Breast epithelium (tissue), 4 donors: ENCODE measurements at regions not wholly inside any gene's neighbourhood (a gene's known extent, or its start where the extent isn't known, plus 50 kb on each side); places are given as distances from the start of the nearest gene placed in this dataset.

Experiments
- DNase-seq, 2 donors: peaks; one replicate each; pipeline ENCODE4 v3.0.0-alpha.2; 2019; ENCODE audit warnings: low spot score in 2 of 2
- H3K27ac ChIP-seq, 2 donors: fragments of 200-600 bp; sonication (generic) in 1 of 2; one replicate each; pipeline ENCODE4 v1.5.1; 2016 to 2019; ENCODE audit warnings: mild to moderate bottlenecking in 1 of 2
- H3K27me3 ChIP-seq, 2 donors: fragments of 200-600 bp; sonication (generic) in 1 of 2; one replicate each; pipeline versions ENCODE4 v1.5.1 to v1.6.0; 2017 to 2019; ENCODE audit warnings: control low read depth in 1 of 2, mild to moderate bottlenecking in 1 of 2
- H3K36me3 ChIP-seq: fragments of 200-600 bp; one replicate; pipeline ENCODE4 v1.5.1; 2019
- H3K4me1 ChIP-seq, 2 donors: fragments of 200-600 bp; sonication (generic); one replicate each; pipeline ENCODE4 v1.5.1; 2016 to 2019; ENCODE audit warnings: control low read depth in 1 of 2
- H3K4me3 ChIP-seq, 3 donors: fragments of 200-600 bp; sonication (generic); 1 replicate in 2 of 3; 2 replicates in 1 of 3; pipeline ENCODE4 v1.5.1; 2016 to 2019; ENCODE audit warnings: mild to moderate bottlenecking in 3 of 3, moderate library complexity in 2 of 3
- H3K9me3 ChIP-seq, 2 donors: fragments of 200-600 bp; sonication (generic) in 1 of 2; one replicate each; pipeline ENCODE4 v1.5.1; 2016 to 2019; ENCODE audit warnings: control low read depth in 1 of 2
- CTCF ChIP-seq, 3 donors: fragments of 450-650 bp; IDR thresholded peaks; one replicate each; pipeline ENCODE4 v1.5.1; 2016 to 2017; ENCODE audit warnings: antibody characterized with exemption in 3 of 3, mild to moderate bottlenecking in 3 of 3, moderate library complexity in 3 of 3
- POLR2A ChIP-seq: fragments of 450-650 bp; IDR thresholded peaks from one replicate; pipeline ENCODE4 v1.6.1; 2016; ENCODE audit warnings: antibody characterized with exemption, mild to moderate bottlenecking, moderate library complexity
- POLR2AphosphoS5 ChIP-seq, 3 donors: sonication (generic); formaldehyde crosslinking; IDR thresholded peaks; one replicate each; pipeline ENCODE4 v1.6.1; 2017; ENCODE audit warnings: antibody characterized with exemption in 3 of 3
- intact Hi-C: fragments of 100-400 bp; cut with DNase I; formaldehyde crosslinking; loops from one replicate; pipeline ENCODE4 v1.15.1; 2023; ENCODE audit warnings: low total_unique reads

GRCh38 chr4:16315456-16315855, 89.2 kb upstream of the TAPT1 start:
- no peaks in the 10 kb centered on the region for H3K4me1 ChIP-seq
- no peaks in the 10 kb centered on the region for H3K27me3 ChIP-seq
- no peak overlapping the region for H3K27ac ChIP-seq
- no peaks in the 10 kb centered on the region for H3K36me3 ChIP-seq
- no peak for DNase-seq
- no peak overlapping the region for H3K4me3 ChIP-seq
- H3K9me3 ChIP-seq, result no peaks in the 10 kb centered on the region
- TF ChIP-seq CTCF (IDR thresholded peaks at IDR 0.05) (no peak), POLR2AphosphoS5 (IDR thresholded peaks at IDR 0.05) (no peak), POLR2A (no peak)
- intact Hi-C loops, result no loop called here

- Histone ChIP-seq H3K4me3 (no peak overlapping the region), H3K4me1 (no peaks in the 10 kb centered on the region), H3K9me3 (no peaks in the 10 kb centered on the region), H3K27ac (no peak overlapping the region), H3K27me3 (no peaks in the 10 kb centered on the region), H3K36me3 (no peaks in the 10 kb centered on the region)
- TF ChIP-seq POLR2A (no peak), POLR2AphosphoS5 (IDR thresholded peaks at IDR 0.05) (no peak), CTCF (IDR thresholded peaks at IDR 0.05) (no peak)
- intact Hi-C loops, result no loop called here
- no peak for DNase-seq
Observed at GRCh38 chr4:16310606-16311005, 84.3 kb upstream of the TAPT1 start.

GRCh38 chr4:16302648-16303047, 76.4 kb upstream of the TAPT1 start:
- Histone ChIP-seq H3K27ac (no peak overlapping the region), H3K9me3 (no peaks in the 10 kb centered on the region), H3K27me3 (no peaks in the 10 kb centered on the region), H3K4me3 (no peak overlapping the region), H3K4me1 (no peaks in the 10 kb centered on the region), H3K36me3 (no peaks in the 10 kb centered on the region)
- no peak for TF ChIP-seq CTCF (IDR thresholded peaks at IDR 0.05)
- TF ChIP-seq POLR2AphosphoS5 (IDR thresholded peaks at IDR 0.05), result no peak
- TF ChIP-seq POLR2A, result no peak
- intact Hi-C loops, result no loop called here
- DNase-seq, result no peak

- intact Hi-C loops, result loop anchor here (10.0 kb wide), 1 partner anchor 148 kb away; no protein-coding TSS in a partner anchor
- no peak for DNase-seq
- TF ChIP-seq POLR2A (no peak), POLR2AphosphoS5 (IDR thresholded peaks at IDR 0.05) (no peak), CTCF (IDR thresholded peaks at IDR 0.05) (no peak)
Observed at GRCh38 chr4:16297003-16297402, 70.7 kb upstream of the TAPT1 start.

GRCh38 chr4:16294455-16294854, 68.2 kb upstream of the TAPT1 start:
- TF ChIP-seq POLR2A (no peak), POLR2AphosphoS5 (IDR thresholded peaks at IDR 0.05) (no peak), CTCF (IDR thresholded peaks at IDR 0.05) (no peak)
- Histone ChIP-seq H3K27me3 (no peaks in the 10 kb centered on the region), H3K36me3 (no peaks in the 10 kb centered on the region), H3K27ac (no peak overlapping the region), H3K9me3 (no peaks in the 10 kb centered on the region), H3K4me1 (no peaks in the 10 kb centered on the region), H3K4me3 (no peak overlapping the region)
- no peak for DNase-seq
- intact Hi-C loops, result loop anchor here (10.0 kb wide), 1 partner anchor 150 kb away; no protein-coding TSS in a partner anchor

More at GRCh38 chr4:16297003-16297402, 70.7 kb upstream of the TAPT1 start:
- Histone ChIP-seq H3K9me3 (no peaks in the 10 kb centered on the region), H3K4me1 (no peaks in the 10 kb centered on the region), H3K27me3 (no peaks in the 10 kb centered on the region), H3K4me3 (no peak overlapping the region), H3K36me3 (no peaks in the 10 kb centered on the region), H3K27ac (no peak overlapping the region)
